GM13977 (cell line): ENCODE measurements at regions not wholly inside any gene's neighbourhood (a gene's known extent, or its start where the extent isn't known, plus 50 kb on each side); places are given as distances from the start of the nearest gene placed in this dataset.
A peak's percentile ranks its signal among the peaks of the same experiment; 100 is the strongest.
"Not testable (repeated sequence)": the region's sequence is repeated elsewhere in the genome, so short reads cannot be mapped to it uniquely, and the experiment has no call there.

Source experiments
- DNase-seq: peaks from one replicate; pipeline ENCODE4 v3.0.0; 2012; ENCODE audit warnings: low spot score
- CTCF ChIP-seq: IDR thresholded peaks from 2 replicates; pipeline ENCODE4 v1.5.1; 2012; ENCODE audit warnings: mild to moderate bottlenecking, control low read depth; ENCODE audit not compliant: insufficient read depth; ENCODE audit errors: extremely low read depth, missing control alignments
- in situ Hi-C: fragments of 300-500 bp; cut with MboI; formaldehyde crosslinking; loops from one replicate; pipeline ENCODE4 v1.12.0; 2022; ENCODE audit warnings: low sequenced_read_pairs, low pct_unique_long_range_greater_than_20kb, mixed read lengths, inconsistent platforms; ENCODE audit not compliant: unreplicated experiment

GRCh38 chr16:60206516-60206915, 1472.4 kb upstream of the GOT2 start:
- TF ChIP-seq CTCF: no peak
- DNase-seq: no peak
- in situ Hi-C loops: no loop called here

GRCh38 chr16:60204181-60204580, 1470.1 kb upstream of the GOT2 start:
- no peak for DNase-seq

GRCh38 chr16:60203525-60204124, 1469.5 kb upstream of the GOT2 start:
- in situ Hi-C loops: no loop called here
- peak; percentile 28 for TF ChIP-seq CTCF
- no peak for DNase-seq

More at GRCh38 chr16:60204181-60204580, 1470.1 kb upstream of the GOT2 start:
- in situ Hi-C loops: no loop called here
- TF ChIP-seq CTCF: no peak

- DNase-seq, in situ Hi-C loops: not testable (repeated sequence)
These were observed 1466.6 kb upstream of the GOT2 start for GRCh38 chr16:60200729-60201128.

- no peak for DNase-seq
- in situ Hi-C loops: no loop called here
- no peak for TF ChIP-seq CTCF
These were observed 1466.0 kb upstream of the GOT2 start for GRCh38 chr16:60200161-60200560.

GRCh38 chr16:60199150-60199549, 1465.0 kb upstream of the GOT2 start:
- no peak for TF ChIP-seq CTCF
- no peak for DNase-seq
- in situ Hi-C loops: no loop called here

- in situ Hi-C loops: no loop called here
- no peak for TF ChIP-seq CTCF
- DNase-seq: no peak
These were observed 1447.4 kb upstream of the GOT2 start for GRCh38 chr16:60181536-60181935.
